ENCODE measurements at regions not wholly inside any gene's neighbourhood (a gene's known extent, or its start where the extent isn't known, plus 50 kb on each side); places are given as distances from the start of the nearest gene placed in this dataset.
"Not testable (repeated sequence)": the region's sequence is repeated elsewhere in the genome, so short reads cannot be mapped to it uniquely, and the experiment has no call there.

DNA sequence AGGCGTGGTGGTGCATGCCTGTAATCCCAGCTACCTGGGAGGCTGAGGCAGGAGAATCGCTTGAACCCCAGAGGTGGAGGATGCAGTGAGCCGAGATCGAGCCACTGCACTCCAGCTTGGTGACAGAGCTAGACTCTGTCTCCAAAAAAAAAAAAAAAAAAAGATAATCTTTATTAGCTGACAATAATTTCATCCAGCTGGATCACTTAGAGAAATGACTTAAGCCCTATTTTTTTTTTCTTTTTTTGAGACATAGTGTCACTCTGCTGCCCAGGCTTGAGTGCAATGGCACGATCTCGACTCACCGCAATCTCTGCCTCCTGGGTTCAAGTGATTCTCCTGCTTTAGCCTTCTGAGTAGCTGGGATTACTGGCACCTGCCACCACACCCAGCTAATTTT is 51.6 kb upstream of the MAP4K4 start:
- not testable (repeated sequence) for DNase-seq (ENCODE audit: low read depth)

DNA sequence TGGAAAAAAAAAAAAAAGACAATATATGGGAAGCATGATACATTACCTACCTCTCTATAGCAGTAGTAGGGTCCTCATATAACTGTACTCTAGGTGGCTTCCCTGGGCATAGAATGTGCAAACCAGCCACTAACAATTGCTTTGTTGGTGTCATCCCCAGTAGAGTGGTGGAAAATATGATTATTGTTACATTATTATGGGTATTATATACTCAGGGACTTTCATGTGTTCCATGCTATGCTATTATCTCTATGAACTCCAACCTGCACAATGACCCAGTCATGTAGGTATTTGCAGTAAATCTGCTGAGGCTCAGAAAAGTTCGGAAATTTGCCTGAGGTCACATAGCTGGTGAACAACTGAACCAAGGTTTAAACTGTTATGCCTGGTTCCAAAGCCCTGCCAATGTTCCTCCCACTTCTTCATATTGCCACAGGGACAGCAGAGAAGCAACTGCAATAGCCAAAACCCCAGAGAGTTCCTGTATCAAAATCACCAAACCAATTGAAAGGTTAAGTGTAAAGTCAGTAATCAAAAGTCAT is 52.6 kb upstream of the MAP4K4 start:
- no peak for DNase-seq (ENCODE audit: low read depth)

DNA sequence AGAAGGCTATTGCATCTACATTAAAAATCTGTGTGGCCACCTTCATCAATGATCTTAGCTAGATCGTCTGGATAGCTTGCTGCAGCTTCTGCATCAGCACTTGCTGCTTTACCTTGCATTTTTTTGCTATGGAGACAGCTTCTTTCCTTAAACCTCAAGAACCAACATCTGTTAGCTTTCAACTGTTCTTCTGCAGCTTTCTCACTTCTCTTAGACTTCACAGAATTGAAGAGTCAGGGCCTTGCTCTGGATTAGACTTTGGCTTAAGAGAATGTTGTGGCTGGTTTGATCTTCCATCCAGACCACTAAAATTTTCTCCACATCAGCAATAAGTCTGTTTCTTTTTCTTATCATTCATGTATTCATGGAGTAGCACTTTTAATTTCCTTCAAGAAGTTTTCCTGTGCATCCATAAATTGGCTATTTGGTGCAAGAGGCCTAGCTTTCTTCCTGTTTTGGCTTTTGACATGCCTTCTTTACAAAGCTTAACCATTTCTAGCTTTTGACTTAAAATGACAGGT is 54.4 kb upstream of the MAP4K4 start:
- no peak for DNase-seq (ENCODE audit: low read depth)

DNA sequence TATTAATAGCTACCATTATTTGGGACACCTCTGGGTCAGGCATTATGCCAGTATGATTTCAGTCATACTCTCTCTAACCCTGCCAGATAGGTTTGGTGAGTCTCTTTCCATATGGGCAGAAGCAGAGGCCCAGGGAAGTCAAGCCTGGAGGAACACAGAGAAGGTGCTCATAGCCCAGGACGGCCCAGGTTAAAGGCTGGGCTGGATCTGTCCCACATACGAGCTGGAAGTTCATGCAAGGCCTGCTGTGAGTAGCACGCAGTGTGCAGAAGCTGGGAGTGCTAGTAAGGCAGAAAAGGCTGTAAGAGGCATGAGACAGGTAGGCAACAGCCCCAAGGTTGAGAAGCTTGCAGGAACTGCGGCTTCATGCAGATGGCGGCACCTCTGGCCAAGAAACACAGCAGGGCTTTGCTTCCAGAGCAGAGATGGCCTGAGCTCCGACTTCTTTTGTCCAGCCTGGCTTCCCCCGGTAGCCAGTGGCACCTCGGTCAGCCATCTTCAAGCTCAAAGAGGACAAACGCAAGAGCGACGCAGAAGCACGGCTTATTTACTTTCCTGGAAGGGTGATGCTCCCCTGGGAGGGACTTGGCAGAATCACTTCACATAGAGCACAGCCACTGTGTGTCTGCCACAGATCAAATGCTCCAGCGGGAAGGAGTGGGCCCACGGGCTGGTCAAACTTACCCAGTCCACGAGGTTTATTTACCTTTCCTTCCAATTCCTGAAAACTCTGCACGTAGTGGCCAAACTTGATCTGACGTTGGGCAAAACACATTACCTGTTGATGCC is 58.5 kb upstream of the MAP4K4 start:
- no peak for DNase-seq (ENCODE audit: low read depth)

DNA sequence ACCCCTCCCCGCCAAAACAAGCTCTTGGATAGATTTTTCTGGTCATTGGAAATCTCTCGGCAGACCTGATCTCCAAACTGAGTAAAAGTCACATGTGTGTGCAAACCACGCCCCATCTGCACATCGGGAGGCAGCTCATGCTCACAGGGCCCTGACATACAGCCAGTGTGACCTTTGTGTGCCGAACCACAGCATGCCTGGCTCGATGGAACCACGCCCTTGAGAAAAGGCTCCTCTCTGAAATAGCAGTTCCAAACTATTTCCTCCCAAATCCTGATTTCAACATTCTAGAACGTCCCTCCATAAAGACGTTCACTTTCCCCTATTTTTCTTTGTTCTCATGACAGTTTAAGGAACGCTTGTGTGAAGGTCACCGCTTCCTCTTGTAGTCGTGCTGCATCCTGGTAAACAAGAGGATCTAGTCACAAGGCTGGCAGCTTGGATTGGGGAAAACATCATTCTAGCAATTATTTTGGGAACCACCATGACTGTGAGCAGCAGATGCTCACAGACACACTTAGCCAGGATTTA is 59.3 kb upstream of the MAP4K4 start:
- no peak for DNase-seq (ENCODE audit: low read depth)

DNA sequence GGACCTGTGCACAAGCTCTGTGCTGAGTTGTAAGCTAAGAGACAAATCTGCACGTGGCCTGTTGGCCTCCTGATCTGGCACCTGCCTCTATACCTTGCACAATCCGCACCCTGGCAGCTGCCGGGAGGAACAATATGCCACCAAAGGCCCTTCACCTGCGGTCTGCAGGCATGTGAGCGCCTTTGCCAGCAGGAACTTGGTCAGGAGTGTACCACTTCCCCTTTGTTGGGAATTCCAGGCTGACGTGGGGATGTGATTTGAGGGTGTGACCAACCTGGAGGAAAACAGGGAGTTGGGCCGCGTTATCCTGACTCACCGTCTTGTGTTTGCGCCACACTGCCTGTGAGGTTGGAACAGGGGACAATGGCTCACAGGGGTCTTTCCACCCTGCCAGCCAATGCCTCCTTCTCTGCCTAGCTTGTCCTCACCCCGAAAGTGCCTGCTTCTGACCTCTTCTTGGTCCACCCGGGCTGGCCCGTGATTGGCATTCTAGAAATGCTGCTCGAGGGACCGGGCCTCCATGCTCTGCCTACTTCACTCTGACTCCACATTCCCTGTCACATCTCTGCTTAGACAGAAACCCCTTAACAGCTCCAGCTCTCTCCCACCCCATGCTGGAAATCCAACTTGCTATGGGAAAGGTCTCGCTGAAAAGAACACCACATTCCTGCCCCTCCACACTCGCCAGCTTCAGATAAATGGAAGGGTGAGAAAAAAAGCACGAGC is 67.1 kb upstream of the MAP4K4 start:
- DNase-seq (ENCODE audit: low read depth) = peak; percentile 93

DNA sequence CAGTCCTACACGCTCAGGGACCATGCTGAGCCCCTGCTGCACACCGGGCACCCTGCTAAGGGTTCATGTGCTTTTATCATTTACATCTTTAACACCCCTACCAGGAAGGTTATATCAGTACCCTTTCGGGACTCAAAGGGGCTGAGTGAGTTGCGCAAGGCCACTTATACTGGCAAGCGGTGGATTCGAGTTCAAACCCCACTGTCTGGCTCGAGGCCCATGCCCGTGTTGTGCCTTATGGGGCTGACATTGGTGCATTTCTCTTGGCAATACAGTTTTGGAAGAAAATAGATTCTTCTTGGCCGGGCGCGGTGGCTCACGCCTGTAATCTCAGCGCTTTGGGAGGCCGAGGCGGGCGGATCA is 69.5 kb upstream of the MAP4K4 start:
- no peak for DNase-seq (ENCODE audit: low read depth)

DNA sequence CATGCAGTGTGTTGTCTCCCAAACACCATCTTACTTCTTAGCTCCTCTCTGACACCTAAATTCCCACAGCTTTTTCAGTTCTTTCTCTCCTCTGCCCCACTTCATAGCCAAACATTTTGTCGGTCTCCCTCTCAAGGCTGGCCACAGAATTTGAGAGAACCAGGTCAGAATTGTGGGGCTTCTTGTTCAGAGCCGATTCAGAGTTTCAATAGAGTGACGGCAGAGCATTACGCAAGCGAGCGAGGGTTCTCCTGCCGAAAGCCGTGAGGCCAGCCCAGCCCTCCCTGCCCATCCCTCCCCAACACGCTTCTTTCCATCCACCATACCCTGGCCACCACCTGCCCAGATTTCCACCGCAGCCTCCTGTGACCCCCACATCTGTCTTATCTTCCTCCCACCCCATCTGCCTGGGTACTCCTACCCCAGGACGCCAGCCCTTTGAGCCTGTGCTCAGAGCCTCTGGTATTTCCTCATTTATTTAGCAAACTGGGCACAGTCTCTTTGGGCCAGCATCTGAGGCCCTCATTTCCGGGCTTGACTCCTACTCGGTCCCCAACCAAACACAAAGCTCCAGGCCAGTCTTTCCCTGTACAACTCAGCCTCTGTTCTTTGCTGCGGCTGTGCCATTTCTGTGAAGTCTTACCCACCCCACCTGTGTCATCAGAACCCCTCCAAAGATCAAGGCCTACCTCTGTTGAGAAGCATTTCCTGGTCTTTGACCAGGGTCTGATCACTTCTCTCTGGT is 70.0 kb upstream of the MAP4K4 start:
- DNase-seq (ENCODE audit: low read depth) = no peak

DNA sequence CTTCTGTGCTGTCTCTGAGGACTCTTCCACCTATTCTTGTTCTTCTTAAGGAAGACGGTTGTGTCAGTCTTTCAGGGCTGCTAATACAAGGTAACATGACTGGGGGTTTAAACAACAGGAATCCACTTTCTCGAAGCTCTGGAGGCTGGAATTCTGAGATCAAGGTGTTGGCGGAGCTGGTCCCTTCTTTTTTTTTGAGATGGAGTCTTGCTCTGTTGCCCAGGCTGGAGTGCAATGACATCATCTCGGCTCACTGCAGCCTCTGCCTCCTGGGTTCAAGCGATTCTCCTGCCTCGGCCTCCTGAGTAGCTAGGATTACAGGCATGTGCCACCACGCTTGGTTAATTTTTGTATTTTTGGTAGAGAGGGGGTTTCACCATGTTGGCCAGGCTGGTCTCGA is 71.7 kb upstream of the MAP4K4 start:
- not testable (repeated sequence) for DNase-seq (ENCODE audit: low read depth)

DNA sequence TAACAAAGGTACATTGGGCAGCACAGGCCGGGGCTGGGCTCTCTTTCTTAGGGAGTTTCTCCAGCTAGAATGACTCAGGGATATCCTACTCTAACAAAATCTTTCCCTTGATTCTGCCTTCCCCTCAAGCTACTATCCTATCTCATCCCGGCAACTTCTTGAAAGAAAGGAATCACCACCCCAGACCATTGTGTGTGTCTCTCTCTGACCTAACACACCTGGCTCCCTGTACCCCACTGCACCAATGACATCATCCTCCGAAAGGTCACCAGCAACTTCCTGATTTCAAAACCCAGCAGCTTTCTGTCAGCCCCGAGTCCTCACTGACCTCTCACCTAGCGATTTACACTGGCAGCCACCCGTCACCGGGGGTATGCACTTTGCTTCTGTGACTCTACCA is 72.1 kb upstream of the MAP4K4 start:
- DNase-seq (ENCODE audit: low read depth) = no peak

DNA sequence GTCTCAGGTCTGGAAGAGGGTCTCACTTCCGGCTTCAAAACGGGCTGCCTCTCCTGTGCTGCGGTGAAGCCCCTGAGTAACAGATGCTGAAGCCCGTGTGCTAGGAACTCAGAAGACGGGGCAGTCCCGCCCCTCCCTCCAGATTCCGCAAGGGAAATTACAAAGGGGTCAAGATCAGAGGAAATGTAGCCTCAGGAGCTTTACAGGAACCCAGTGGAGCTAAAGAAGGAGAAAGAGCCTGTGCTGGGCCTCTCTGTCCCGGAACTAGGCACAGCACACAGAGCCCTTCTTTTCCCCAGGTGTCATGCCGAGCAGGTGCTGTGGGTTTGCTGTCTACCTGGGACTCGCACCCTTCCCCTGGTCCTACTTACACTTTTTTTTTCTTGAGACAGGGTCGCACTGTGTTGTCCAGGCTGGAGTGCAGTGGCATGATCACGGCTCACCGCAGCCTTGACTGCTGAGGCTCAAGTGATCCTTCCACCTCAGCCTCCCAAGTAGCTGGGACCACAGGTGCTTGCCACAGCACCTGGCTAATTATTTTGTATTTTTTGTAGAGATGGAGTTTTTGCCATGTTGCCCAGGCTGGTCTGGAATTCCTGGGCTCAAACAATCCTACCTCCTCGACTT is 72.7 kb upstream of the MAP4K4 start:
- DNase-seq (ENCODE audit: low read depth) = no peak

DNA sequence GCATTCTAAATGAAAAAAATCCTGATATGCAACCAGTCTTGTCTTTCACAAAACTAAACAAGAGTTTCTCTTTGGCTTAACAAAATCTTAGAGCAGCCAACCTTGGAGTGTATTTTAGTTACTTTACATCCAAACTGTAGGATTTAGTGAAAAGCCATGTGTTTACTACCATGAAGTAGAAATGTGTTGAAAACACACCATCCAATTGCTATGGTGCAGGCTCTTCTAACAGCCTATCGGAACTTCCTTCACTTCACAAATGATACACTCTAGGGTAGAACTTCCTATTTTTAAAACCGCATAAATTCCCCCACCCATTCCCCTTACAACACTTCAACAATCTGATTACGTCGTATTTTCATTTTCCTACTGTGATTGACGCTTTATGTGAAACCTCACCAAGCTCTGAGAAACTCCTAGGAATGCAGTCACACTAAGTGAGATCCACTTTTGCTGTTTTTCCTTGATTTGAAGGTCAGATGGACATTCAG is 74.4 kb upstream of the MAP4K4 start:
- no peak for DNase-seq (ENCODE audit: low read depth)

DNA sequence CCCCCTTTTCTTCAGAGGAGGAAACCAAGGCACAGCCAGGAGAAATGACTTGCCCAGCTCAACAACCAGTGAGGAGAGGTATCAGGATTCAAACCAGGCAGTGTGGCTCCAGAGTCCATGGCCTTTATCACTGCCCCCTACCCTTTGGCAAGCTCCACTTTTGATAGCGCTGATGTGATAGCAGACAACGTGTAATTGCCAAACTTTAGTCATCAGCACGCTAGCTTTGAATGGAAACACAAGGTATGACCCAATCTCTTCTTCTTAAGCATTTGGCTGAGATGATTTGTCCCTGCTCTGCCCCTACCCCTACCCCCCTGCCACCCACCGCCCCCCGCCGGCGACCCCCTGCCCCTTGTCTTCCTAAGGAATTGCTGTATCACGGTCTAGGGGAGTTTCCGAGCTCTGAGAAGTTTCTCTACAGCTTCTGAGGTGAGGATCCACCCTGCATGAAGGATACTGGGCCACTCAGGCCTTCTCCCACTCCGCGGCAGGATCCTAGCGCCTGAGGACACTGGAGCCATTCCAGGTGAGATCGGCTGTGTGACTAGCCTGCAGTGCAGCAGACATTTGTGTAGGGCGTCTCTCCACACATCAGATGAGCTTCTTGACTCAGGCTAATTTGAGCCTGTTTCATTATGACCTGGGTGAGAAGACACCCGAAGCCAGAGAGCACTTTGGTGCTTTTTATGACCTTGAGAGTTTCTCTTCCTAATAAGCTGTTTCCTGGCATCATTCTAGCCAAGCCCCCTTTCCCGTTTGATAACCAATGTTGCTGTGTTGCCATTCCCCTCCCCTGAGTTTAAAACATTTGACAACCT is 75.1 kb upstream of the MAP4K4 start:
- DNase-seq (ENCODE audit: low read depth) = no peak

DNA sequence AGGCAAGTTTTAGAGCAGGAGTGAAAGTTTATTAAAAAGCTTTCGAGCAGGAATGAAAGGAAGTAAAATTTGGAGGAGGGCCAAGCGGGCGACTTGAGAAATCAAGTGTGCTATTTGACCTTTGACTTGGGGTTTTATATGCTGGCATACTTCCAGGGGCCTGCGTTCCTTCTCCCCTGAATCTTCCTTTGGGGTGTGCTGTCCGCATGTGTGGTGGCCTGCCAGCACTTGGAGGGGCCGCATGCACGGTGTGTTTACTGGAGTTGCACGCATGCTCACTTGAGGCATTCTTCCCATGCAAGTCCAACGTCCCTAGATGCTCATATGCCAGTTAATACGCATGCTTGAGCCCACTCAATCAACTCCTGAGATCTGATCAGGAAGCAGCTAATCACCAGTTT is 78.3 kb upstream of the MAP4K4 start:
- no peak for DNase-seq (ENCODE audit: low read depth)

DNA sequence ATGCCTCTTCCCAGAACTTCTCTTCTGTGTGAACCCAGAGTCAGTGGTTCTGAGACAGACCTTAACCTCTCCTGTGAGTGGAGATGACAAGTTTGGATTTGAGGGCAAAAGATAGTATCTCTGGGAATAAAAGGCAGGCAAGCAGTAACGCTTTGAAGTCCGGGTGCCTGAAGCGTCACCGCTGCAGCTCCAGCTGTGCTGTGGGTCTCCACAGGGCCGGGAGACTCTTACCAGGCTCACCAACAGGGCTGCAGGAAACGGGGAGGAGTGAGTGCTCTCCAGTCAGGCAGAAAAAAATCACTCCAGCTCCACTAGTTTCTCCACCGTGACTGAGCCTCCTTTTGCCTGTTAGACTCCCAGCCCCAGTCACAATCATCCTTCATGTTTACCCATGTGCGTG is 79.7 kb upstream of the MAP4K4 start:
- DNase-seq (ENCODE audit: low read depth) = no peak

DNA sequence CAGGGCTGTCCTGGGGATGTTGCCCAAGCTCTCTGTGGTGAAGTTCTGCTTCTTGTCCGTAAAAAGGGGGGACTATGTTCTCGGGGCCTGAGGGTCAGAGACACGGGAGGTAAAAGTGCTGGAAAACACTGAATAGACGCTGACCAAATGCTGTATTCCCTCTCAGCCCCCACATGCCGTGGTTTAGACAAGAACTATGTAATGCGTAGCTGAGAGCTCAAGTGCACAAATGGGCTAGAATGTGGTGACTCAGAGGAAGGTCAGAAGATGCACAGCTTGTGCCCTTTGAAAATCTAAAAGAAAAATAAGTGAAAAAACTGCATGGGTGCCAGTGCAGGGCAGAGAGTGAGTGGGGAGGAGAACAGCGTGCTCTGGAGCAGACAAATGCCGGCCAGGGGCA is 80.3 kb upstream of the MAP4K4 start:
- peak; percentile 67 for DNase-seq (ENCODE audit: low read depth)

DNA sequence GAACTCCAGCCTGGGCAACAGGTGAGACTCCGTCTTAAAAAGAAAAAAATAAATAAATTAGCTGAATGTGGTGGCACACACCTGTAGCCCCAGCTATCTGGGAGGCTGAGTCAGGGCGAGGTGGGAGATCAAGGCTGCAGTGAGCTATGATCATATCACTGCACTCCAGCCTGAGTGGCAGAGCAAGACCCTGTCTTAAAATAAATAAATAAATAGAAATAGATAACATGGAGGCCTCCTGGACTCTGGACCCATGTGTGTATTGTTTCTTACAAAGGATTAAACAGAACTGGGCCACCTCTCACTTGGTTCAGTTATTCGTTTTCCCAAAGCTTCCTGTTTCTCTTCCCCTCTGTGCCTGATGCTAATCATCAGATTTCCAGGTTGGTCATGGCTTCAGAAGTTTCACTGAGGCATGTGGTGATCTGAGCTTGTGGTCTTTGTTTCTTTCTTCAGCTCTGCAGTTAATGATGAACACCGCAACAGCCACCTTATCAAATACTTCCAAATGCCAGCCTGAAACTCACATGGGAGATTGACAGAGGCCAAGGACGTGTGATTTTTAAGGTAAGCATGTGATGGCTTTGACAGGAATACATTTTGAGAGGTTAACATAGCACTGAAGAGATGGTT is 83.3 kb upstream of the MAP4K4 start:
- no peak for DNase-seq (ENCODE audit: low read depth)

DNA sequence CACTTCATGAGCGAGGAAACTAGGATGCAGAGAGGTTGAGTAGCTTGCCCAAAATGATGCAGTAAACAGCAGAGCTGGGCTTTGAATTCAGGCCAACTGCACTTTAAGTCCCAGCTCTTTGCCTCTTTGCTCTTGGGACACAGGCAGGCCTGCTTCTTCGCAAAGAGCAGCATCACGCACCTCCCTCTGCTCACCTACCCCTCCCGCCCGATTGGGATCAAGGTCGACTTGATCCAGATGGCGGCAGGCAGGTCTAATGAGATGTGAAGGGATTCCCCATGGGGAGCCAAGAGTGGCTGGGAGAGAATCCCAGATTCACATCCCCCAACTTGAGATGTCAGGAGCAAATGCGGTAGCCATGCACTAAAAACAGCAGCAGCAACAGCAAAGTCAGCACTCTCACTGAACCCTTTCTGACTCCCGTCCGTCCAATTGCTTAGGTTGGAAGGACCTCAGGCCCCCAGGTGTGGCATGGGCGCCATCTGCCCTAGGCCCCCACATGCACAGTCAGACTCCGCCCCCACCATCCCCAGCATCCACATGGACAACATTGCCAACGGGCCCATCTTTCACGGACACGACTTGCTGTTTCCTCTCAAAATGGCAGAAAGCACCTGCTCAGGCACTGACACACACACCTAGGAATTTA is 84.3 kb upstream of the MAP4K4 start:
- DNase-seq (ENCODE audit: low read depth) = no peak

DNA sequence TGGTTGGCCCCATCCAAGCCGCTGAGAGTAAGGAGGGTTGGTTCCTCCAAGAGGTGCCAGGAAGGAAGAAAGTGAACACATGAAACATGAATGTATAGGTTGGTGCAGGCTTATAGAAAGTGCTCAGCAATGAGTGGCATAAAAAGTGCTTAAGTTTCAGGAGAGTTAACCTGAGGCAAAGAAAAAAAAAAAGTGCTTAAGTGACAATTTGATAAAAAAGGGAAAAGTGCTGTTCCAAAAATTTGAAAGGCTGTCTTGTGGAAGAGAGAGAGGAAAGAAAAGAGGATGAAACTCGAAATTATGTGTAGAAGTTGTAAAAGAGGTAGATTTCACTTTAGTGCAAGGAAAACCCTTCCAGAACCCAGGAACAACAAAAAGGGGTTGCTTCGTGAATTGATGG is 85.5 kb upstream of the MAP4K4 start:
- DNase-seq (ENCODE audit: low read depth) = no peak
